GM19351 (cell line): ENCODE measurements at regions not wholly inside any gene's neighbourhood (a gene's known extent, or its start where the extent isn't known, plus 50 kb on each side); places are given as distances from the start of the nearest gene placed in this dataset.

Source experiments
- ATAC-seq: cut with Tn5 transposase; IDR thresholded peaks from one replicate; pipeline ENCODE4 v1.9.1; 2021; ENCODE audit warnings: mild to moderate bottlenecking, moderate library complexity; ENCODE audit not compliant: unreplicated experiment

DNA sequence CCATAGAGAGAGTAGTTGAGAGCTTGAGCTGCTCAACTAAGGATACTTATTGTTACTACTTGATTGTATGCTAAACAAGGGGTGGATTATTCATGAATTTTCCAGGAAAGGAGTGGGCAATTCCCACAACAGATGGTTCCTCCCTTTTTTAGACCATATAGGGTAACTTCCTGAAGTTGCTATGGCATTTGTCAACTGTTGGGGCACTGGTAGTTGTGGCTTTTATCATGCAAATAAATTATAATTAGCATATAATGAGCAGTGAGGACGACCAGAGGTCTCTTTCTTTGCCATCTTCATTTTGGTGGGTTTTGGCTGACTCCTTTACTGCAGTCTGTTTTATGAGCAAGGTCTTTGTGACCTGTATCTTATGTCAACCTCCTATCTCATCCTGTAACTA lies 1403.5 kb upstream of the PABPC4L start:
- no peak for ATAC-seq

DNA sequence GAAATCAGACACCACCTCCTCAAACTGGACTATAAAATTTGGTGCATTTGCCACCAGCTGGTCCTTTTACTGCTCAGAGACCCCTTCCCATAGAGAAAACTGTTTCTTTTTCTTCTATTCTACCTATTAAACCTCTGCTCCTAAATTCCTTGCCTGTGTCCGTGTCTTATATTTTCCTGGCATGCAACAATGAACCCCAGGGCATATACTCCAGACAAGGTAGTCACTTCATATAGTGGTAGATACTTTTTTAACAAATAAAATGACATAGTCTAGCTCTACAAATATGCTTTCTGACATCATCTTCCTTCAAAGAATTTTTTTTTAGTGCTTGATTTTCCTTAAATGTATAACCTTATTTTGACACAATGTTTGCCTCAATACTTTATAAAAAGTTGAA lies 1402.9 kb upstream of the PABPC4L start:
- ATAC-seq = no peak

DNA sequence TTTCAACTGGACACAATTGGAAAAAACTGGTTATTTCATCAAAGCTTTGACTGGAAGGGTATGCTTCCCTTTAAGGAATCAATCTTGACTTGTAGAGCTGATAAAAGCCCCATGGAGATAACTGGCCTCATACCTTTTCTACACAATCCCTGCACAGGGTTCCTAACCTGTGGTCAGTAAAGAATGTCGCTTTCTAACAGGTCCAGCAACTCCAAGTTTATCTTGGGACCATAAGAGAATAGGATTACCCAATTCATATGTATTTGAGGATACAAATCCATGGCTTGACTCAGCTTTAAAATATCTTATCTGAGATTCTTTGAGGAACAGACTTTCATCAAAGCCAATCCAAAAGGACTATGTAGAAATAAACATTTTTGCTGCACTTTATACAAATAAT lies 1399.8 kb upstream of the PABPC4L start:
- no peak for ATAC-seq

DNA sequence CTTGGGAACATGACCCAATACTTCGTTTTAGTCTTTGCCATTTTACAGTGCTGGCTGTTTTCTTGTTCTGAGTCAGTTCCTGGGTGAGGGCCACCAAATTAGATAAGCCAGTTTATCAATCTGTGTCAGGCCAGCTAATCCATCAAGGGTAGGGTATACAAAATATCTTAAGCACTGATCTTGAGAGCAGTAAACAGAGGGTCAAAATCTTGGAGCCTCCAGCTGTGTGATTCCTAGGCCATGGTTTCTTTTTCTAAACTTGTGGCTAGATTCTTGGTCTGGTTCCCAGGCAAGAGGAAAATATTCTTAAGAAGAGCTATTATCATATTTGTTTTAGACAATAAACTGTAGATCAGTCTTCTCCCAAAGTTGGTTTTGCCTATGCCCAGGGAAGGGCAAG lies 1396.6 kb upstream of the PABPC4L start:
- ATAC-seq = no peak

DNA sequence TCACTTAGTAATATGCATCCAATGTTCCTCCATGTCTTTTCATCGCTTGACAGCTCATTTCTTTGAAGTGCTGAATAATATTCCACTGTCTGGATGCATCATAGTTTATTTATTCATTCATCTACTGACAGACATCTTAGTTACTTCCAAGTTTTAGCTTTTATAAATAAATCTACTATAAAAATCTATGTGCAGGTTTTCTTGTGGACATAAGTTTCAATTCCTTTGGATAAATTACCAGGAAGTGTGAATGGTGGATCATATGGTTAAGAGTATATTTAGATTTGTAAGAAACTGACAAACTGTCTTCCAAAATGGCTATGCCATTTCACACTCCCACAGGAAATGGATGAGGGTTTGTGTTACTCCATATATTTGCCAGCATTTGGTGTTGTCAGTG lies 1392.9 kb upstream of the PABPC4L start:
- no peak for ATAC-seq

DNA sequence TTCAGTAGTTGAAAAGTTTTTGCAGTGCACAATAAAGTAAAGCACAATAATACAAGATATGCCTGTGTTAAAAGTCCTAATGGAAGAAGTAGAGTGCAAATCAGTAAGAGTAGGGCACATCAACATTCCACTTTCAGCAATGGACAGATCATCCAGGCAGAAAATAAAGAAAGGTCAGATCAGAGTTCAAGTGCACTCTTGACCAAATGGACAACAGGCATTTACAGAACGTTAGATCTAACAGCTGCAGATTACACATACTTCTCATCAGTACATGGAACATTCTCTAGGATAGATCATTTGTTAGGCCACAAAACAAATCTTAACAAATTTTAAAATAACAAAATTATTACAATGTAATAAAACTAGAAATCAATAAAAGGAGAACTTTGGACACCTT lies 1373.5 kb upstream of the PABPC4L start:
- ATAC-seq = no peak

DNA sequence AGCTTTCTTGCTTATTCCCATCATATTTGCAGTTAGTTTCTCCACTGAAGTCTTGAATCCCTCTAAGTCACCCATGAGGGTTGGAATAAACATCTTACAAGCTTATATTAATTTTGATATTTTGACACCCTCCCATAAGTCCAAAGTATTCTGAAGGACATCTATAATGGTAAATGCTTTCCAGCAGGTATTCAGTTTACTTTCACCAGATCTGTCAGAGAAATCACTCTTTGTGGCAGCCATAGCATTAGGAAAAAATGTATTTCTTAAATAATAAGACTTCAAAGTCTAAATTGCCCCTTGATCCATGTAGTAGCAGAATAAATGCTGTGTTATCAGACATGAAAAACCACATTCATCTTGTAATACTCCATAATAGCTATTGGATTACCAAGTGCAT lies 1371.7 kb upstream of the PABPC4L start:
- ATAC-seq = no peak

DNA sequence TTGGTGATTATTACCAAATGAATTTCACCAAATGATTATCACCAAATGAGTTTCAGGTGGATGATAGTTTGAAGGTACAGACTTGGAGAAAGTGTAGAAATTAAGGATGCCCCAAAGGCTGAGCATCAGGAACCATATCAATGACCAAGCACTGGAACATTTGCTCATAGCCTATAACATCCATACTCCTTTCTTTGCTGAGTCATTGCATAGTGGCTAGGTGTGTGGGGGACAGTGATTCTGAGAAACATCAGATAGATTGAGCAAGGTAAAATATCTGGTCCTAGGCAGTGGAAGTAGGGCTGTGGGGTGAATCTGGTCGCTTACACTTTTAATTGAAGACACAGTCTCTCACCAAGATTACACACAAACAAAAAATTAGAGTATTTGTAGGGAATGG lies 1362.5 kb upstream of the PABPC4L start:
- ATAC-seq = no peak

DNA sequence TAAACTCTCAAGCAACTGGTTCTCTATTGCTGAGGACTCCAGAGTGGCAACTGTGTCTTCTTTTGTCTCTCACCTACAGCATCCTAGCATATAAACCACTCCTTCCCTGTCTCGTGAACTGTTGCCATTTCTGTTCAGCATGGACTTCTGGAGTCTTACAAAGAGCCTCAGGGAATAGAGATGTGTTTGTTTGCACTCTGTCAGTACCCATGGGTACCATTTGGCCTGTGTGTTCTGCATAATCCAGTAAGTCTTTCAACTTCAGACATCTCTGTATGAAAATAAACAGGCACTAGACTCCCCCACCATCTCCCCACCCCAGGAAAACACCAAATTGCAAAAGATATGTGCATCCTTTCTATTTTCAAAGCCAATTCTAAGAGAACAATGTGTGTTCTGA lies 1351.6 kb upstream of the PABPC4L start:
- ATAC-seq = no peak

DNA sequence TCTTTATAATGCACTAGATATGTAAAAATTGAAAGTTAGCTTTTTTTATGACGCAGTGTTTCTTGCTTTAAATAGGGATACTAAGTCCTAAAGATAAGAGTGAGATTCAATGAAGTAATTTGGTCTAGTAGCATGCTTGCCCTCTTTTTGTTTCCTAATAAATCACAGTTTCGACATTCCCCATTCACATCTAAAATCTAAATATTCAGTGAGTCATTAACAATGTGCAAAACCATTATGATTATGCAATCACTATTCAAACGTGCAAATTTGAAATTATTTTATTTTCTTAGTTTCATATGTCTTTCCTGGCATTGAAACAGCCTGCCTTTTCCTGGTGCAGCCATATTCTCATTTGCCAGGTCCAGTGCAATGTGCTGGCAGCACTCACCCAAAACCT lies 1350.5 kb upstream of the PABPC4L start:
- no peak for ATAC-seq

DNA sequence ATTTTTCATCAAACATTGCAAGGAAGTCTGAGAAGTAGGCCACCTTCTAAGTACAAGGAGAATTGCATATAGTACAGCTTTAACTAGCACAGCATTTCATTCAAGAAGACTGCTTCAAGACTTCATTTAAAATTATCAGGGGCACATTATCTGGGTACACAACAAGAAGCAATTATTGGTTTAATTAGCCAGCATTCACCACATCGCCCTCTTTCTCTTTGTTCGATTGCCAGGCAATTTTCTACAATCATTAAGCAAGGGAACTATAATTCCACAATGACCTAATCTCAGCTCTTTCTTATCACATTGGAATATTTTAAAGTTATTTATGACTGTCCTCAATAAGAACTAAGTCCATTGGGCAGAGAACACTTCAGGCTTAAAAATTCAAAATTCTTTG lies 1347.1 kb upstream of the PABPC4L start:
- no peak for ATAC-seq

DNA sequence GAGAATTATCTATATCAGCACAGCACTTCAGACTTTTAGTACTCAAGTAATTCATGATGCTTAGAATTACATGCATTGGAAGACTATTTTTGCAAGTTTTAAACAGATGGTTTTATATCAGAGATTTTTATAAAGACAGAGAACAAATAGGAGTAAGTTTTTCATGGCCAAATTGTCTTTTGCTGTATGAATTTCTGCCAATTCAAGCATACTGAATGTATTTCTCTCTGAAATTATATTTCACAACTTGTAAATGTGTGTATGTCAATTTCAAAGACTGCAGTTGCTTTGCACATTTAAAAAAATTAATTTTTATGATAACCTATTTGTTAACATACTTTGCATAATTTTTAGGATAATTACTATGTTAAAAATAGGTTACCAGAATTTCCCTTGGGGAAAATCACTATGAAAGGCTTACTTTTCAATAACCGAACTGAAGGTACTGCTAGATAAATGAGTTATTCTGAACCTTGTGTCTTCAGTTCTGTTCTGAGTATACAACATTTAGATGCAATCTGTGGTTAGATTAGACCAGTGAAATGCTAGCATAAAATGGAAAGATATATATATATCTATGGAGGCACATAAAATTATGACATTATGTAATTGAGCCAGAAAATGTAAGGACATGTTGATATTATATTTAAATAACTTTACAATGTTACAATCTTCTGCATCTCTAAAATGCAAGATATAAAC lies 1344.2 kb upstream of the PABPC4L start:
- ATAC-seq = no peak

DNA sequence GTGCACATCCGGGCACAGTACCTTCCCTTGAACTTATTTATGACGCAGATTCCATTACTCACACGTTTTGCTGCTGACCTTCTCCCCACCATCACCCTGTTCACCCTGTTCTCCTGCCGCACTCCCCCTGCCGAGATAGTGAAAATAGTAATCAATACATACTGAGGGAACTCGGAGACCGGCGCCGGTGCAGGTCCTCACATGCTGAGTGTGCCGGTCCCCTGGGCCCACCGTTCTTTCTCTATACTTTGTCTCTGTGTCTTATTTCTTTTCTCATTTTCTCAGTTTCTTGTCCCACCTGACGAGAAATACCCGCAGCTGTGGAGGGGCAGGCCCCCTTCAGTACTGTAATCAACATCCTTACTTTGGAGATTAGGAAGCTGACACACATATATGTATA lies 1337.1 kb upstream of the PABPC4L start:
- no peak for ATAC-seq

DNA sequence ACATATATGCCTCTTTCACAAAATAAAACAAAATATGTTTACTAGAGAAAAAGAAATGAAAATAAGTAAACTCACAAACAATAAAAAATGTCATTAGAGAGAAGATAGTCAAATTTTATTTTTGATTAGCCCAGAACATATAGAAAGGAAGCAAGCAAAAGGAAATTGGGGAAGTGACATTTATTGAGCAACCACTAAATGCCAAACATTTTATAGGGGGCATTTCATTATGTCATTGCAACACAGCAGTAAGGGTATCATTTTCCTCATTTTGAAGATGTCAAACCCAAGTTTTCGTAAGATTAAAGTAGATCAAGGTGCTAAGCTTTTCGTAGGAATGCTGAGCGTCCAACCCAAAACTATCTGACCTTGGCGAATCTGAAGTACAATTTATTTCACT lies 1331.5 kb upstream of the PABPC4L start:
- no peak for ATAC-seq

DNA sequence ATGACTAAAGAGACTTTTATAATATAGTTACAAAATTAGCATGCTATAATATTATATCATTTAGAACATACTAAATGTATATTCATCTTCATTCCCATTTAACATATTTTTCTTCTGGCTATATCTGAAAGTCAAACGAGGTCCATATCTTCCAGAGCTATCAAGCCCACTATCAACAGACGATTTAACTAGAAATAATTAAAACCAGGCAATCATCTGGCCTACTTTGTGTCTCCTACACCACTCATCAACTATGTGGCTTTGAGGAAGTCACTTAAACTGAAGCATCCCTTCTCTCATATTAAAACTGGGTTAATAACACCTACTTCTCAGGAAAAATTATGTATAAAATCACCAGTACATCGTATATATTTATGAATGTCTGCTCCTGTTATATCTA lies 1330.5 kb upstream of the PABPC4L start:
- ATAC-seq = no peak

DNA sequence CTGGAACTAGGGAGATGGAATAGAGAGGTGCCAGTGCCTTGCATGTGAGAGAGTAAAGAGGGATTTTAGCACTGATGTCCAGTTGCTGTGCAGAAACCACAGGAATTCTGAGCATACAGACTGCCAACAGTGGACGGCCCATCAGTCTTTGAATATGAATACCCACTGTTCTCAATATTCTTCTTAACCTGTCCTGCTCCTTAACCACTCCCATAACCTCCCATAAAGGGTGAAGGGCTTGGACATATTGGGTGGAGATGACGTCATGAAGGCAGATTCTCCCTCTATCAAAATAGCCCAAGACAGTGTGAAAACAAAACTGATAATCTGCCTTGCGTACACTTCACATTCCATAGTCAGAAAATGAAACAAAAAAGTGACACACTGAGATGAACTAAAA lies 1313.7 kb upstream of the PABPC4L start:
- ATAC-seq = no peak

DNA sequence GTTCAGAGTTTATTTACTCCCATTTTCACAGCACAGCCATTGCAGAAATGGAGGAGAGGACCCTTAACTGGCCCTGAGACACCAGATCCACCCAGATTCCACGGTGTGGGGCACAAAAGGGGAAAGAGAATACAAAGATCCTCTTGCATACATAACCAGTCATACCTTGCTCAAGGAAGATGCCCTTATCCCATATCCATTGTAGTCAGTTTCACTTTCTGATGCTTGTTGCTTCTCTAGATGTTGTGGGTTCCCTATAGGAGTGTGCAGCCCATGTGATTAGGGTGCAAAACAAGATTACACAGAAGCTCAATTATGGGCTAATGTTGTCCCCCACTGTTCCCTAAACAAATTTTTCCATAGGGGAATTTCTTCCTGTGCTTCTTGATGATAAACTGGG lies 1309.0 kb upstream of the PABPC4L start:
- ATAC-seq = no peak

DNA sequence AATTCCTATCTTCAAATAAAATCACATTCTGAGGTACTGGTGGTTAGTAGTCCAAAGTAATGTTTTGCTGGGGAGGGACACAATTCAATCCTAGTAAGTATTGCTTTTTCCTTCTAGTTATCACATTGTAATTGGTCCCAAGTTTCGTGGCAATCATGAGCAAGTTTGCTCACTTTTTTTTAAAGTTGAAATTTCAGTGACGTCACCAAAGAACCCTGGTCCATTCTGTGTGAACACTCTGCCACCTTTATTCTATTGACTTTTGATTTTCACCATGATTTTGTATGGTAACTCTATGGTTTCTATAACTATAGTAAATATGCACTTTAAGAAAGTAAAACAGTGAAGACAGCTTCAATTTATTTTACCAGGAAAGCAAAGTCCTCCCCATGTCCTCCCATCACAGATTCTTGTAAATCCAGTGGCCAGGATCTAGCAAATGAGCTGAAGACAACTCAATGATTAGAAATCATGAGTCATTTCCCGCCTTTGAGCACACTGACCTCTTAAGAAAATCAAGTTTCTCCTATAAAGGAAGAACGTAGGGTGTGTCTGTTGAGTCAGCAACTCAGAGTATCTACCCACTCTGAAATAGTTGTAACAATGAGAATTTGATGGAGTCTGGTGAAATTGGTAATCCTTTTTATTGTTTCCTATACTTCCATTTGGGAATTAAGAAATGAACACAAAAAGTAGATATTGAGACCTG lies 1306.6 kb upstream of the PABPC4L start:
- ATAC-seq = no peak

DNA sequence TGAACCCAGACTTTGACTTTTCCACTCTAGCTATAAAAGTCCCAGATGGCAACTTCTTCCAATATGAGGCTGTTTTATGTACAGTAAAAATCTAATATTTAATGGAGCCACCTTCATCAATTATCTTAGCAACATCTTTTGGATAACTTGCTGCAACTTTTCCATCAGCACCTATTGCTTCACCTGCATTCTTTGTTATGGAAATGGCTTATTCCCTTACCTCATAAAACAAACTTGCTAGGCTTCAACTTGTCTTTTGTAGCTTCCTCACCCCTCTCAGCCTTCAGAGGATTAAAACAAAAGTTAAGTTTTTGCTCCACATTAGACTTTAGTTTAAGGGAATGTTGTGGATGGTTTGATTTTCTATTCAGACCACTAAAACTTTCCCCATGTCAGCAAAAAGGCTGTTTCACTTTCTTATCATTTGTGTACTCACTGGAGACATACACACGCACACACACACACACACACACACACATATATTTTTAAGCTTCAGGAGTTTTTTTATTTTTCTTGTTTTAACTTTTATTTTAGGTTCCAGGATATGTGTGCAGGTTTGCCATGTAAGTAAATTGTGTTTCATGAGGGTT lies 1296.1 kb upstream of the PABPC4L start:
- ATAC-seq = no peak

DNA sequence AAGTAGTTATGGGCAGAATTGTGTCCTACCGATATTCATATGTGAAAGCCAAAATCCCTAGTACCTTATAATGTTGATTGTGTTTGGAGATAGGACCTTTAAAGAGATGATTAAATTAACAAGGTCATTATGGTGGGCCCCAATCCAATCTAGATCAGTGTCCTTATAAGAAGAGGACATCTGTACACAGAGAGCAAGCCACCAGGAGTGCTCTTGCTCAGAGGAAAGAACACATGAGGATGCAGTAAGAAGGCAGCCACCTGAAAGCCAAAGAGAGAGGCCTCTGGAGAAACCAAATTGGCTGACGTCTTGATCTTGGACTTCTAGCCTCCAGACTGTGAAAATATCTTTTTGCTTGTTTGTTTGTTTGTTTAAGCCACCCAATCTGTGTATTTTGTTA lies 1290.8 kb upstream of the PABPC4L start:
- no peak for ATAC-seq

DNA sequence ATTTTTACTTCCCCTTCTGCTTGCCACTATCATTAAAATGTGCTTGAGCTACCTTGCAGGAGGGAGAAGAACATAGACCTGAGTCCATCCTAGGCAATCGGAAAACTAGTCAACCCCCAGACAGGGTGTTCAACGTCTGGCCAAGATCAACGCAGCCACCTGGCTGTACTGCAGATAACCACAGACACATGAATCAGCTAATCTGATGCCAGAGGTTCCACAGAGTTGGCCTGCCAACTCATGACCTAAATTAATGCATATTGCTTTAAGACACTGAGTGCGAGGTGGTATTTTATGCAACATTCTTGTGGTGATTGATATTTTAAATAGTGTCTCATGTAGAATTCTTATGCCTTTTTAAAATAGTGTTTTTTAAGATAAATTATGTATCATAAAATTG lies 1283.8 kb upstream of the PABPC4L start:
- ATAC-seq = no peak

DNA sequence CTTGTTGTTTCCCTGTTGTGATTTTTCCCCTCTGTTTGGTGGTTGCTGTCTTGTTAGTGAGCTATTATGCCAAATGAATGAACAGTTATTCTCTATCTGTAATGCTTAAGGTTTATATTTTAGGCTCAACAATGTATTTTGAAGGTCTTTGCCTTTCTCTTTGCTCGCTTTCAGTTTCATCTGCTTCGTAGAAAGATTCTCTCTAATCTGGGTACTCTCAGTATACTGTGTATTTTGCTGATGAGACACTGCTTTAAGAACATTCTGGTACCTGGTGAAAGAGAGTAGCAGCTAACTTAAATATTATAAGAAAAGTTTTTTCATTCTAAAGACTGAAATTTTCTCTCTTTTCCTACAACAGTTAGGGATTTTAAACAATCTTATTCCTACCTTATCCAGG lies 1274.7 kb upstream of the PABPC4L start:
- no peak for ATAC-seq

DNA sequence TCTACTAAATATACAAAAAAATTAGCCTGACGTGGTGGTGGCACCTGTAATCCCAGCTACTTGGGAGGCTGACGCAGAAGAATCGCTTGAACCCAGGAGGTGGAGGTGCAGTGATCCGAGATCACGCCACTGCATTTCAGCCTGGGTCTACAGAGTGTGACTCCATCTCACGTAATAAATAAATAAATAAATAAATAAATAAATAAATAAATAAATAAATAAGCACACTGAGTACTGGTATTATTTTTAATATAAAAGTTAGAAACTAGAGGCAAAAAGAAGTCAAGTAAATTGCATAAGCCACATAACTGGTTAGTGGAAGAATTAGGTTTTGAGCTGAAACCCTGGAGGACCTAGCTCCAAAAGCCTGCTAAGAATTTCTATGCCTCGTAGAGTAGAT lies 1262.7 kb upstream of the PABPC4L start:
- ATAC-seq = no peak
